GM21619 (cell line): ENCODE measurements at regions not wholly inside any gene's neighbourhood (a gene's known extent, or its start where the extent isn't known, plus 50 kb on each side); places are given as distances from the start of the nearest gene placed in this dataset.
"Not testable (repeated sequence)": the region's sequence is repeated elsewhere in the genome, so short reads cannot be mapped to it uniquely, and the experiment has no call there.

Experiments
- ATAC-seq: cut with Tn5 transposase; IDR thresholded peaks from one replicate; pipeline ENCODE4 v1.9.1; 2021; ENCODE audit not compliant: unreplicated experiment

- ATAC-seq: no peak
These were observed 190.6 kb upstream of the NFIA start for GRCh38 chr1:60891765-60892164.

GRCh38 chr1:60891281-60891680 lies 191.1 kb upstream of the NFIA start:
- no peak for ATAC-seq

GRCh38 chr1:60890664-60891063 lies 191.7 kb upstream of the NFIA start:
- ATAC-seq: no peak

GRCh38 chr1:60889709-60890108 lies 192.7 kb upstream of the NFIA start:
- no peak for ATAC-seq

- ATAC-seq: no peak
These were observed 194.2 kb upstream of the NFIA start for GRCh38 chr1:60888126-60888525.

GRCh38 chr1:60886793-60887331 lies 195.5 kb upstream of the NFIA start:
- no peak for ATAC-seq

- ATAC-seq: no peak
These were observed 196.3 kb upstream of the NFIA start for GRCh38 chr1:60886090-60886489.

GRCh38 chr1:60880202-60880601 lies 202.2 kb upstream of the NFIA start:
- no peak for ATAC-seq

- ATAC-seq: no peak
These were observed 204.0 kb upstream of the NFIA start for GRCh38 chr1:60878323-60878722.

- no peak for ATAC-seq
These were observed 205.0 kb upstream of the NFIA start for GRCh38 chr1:60877376-60877775.

- ATAC-seq: no peak
These were observed 205.4 kb upstream of the NFIA start for GRCh38 chr1:60876952-60877351.

- ATAC-seq: no peak
These were observed 207.2 kb upstream of the NFIA start for GRCh38 chr1:60875138-60875537.

- ATAC-seq: no peak
These were observed 207.6 kb upstream of the NFIA start for GRCh38 chr1:60874718-60875117.

GRCh38 chr1:60873396-60873795 lies 209.0 kb upstream of the NFIA start:
- ATAC-seq: not testable (repeated sequence)

- no peak for ATAC-seq
These were observed 209.8 kb upstream of the NFIA start for GRCh38 chr1:60872426-60873054.

- ATAC-seq: no peak
These were observed 212.0 kb upstream of the NFIA start for GRCh38 chr1:60870269-60870865.

GRCh38 chr1:60868901-60869663 lies 213.3 kb upstream of the NFIA start:
- no peak for ATAC-seq

- ATAC-seq: no peak
These were observed 214.6 kb upstream of the NFIA start for GRCh38 chr1:60867782-60868181.

- ATAC-seq: no peak
These were observed 215.3 kb upstream of the NFIA start for GRCh38 chr1:60866917-60867531.

- ATAC-seq: no peak
These were observed 216.0 kb upstream of the NFIA start for GRCh38 chr1:60866226-60866900.

- no peak for ATAC-seq
These were observed 217.2 kb upstream of the NFIA start for GRCh38 chr1:60865166-60865565.
